ENCODE measurements at regions not wholly inside any gene's neighbourhood (a gene's known extent, or its start where the extent isn't known, plus 50 kb on each side); places are given as distances from the start of the nearest gene placed in this dataset.

DNA sequence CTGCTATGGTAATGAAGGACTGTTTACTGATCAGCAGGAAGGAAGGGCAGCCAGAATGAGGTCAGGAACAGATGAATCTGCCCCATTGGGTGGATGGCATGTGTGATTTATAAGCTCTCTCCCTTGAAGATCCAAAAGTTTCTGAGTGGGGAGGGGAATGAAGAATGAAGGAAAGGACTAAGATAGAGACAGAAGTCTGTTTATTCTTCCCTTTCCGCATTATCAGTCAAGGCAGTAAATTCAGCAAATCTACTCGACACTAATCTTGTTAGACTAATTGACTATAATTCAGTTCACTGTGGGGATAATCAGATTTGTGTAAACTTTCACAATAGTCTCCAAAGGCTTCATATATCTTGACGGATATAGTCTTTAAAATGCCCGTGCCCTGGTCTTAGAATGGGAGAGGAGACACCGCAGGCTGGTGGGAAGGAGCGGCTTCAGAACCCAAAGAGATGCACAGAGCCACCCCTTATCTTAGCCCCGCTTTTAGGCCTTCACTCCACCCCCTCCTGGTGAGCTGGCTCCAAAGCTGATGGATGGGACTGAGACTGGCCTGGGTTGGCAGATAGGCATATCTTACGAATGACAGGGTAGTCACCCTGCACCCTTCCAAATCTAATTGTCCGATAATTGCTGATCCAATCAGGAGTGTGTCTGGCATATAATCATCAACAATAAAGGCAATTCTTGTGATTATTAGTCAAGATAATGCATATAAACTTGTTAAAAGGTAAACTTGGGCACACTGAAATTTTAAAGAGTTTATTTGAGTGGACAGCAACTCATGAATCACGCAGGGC lies 76.0 kb upstream of the PPM1J start:
- no peak for TF ChIP-seq POLR2AphosphoS5 (IDR thresholded peaks at IDR 0.05)
- no peak for TF ChIP-seq EP300 (IDR thresholded peaks at IDR 0.05; ENCODE audit: low read depth)
- no peak for TF ChIP-seq POLR2A (IDR thresholded peaks at IDR 0.05)

Data from transverse colon (tissue), 3 donors.